ENCODE measurements at regions not wholly inside any gene's neighbourhood (a gene's known extent, or its start where the extent isn't known, plus 50 kb on each side); places are given as distances from the start of the nearest gene placed in this dataset.

- no peak for DNase-seq (ENCODE audit: extremely low spot score in 2 of 2)
- Histone ChIP-seq H3K36me3 (no peaks in the 10 kb centered on the region), H3K4me3 (no peak overlapping the region), H3K27ac (no peak overlapping the region), H3K9me3 (no peaks in the 10 kb centered on the region), H3K27me3 (no peaks in the 10 kb centered on the region), H3K4me1 (no peaks in the 10 kb centered on the region)
- TF ChIP-seq POLR2A (IDR thresholded peaks at IDR 0.05): no peak
- no peak for TF ChIP-seq CTCF (IDR thresholded peaks at IDR 0.05)
- no peak for TF ChIP-seq POLR2AphosphoS5 (IDR thresholded peaks at IDR 0.05; ENCODE audit: insufficient read depth in 1 of 2, low read depth in 1 of 2)
- intact Hi-C loops (cut with DNase I): no loop called here
Observed at GRCh38 chr4:156665780-156666366, 305.7 kb downstream of the PDGFC start.

DNA sequence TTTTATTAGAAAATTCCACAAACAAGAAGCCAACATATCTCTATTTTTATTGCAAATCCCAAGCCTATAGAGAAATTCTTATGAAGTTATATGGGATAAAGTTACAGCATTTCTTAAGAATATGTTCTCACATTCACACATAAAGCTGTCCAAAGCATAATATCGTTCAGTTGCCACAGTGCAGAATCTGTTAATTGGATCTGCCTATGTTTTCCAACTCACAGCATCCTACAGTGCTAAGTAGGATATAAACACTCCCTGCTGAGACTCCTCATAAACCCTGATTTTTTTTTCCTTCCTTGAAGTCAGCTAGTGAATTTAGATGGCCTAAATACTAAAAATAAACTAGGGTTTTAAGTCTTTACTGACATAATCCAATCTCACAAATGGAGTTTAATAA is 307.9 kb downstream of the PDGFC start:
- no peaks in the 10 kb centered on the region for H3K36me3 ChIP-seq
- no peaks in the 10 kb centered on the region for H3K9me3 ChIP-seq
- H3K27me3 ChIP-seq: no peaks in the 10 kb centered on the region
- H3K4me1 ChIP-seq: no peaks in the 10 kb centered on the region
- H3K27ac ChIP-seq: no peak overlapping the region
- H3K4me3 ChIP-seq: no peak overlapping the region
- no peak for TF ChIP-seq POLR2A (IDR thresholded peaks at IDR 0.05)
- no peak for TF ChIP-seq POLR2AphosphoS5 (IDR thresholded peaks at IDR 0.05; ENCODE audit: insufficient read depth in 1 of 2, low read depth in 1 of 2)
- no peak for TF ChIP-seq CTCF (IDR thresholded peaks at IDR 0.05)
- intact Hi-C loops (cut with DNase I): no loop called here
- no peak for DNase-seq (ENCODE audit: extremely low spot score in 2 of 2)

DNA sequence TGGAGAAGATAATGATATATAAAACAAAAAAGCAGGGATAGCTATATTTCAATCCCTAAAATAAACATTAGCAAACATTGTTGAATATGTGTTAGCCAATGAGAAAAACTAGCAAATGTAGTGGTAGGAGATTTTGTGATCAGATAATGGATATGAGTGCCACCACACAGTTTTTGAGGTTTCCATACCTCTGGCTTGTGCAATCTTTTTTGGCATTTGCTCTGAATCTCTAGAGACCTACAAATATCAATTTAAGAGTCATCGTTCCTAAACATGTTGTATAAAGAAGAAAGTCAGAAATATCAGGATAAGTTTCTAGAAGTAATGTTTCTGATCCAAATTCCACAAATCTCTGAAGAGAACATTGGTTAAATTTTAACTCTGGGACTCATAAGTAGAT is 308.7 kb downstream of the PDGFC start:
- Histone ChIP-seq H3K27me3 (no peaks in the 10 kb centered on the region), H3K4me1 (no peaks in the 10 kb centered on the region), H3K36me3 (no peaks in the 10 kb centered on the region), H3K27ac (no peak overlapping the region), H3K9me3 (no peaks in the 10 kb centered on the region), H3K4me3 (no peak overlapping the region)
- TF ChIP-seq POLR2AphosphoS5 (IDR thresholded peaks at IDR 0.05; ENCODE audit: insufficient read depth in 1 of 2, low read depth in 1 of 2) (no peak), CTCF (IDR thresholded peaks at IDR 0.05) (no peak), POLR2A (IDR thresholded peaks at IDR 0.05) (no peak)
- no peak for DNase-seq (ENCODE audit: extremely low spot score in 2 of 2)
- intact Hi-C loops (cut with DNase I): no loop called here

- Histone ChIP-seq H3K27me3 (no peaks in the 10 kb centered on the region), H3K27ac (no peak overlapping the region)
- intact Hi-C loops (cut with DNase I): no loop called here
Observed at GRCh38 chr4:156661555-156661954, 310.0 kb downstream of the PDGFC start.

More at GRCh38 chr4:156661555-156661954, 310.0 kb downstream of the PDGFC start:
- no peak for DNase-seq (ENCODE audit: extremely low spot score in 2 of 2)
- Histone ChIP-seq H3K4me1 (no peaks in the 10 kb centered on the region), H3K4me3 (no peak overlapping the region), H3K36me3 (no peaks in the 10 kb centered on the region), H3K9me3 (no peaks in the 10 kb centered on the region)
- TF ChIP-seq CTCF (IDR thresholded peaks at IDR 0.05): no peak
- no peak for TF ChIP-seq POLR2AphosphoS5 (IDR thresholded peaks at IDR 0.05; ENCODE audit: insufficient read depth in 1 of 2, low read depth in 1 of 2)
- no peak for TF ChIP-seq POLR2A (IDR thresholded peaks at IDR 0.05)
